HEK293 (cell line): ENCODE measurements at regions not wholly inside any gene's neighbourhood (a gene's known extent, or its start where the extent isn't known, plus 50 kb on each side); places are given as distances from the start of the nearest gene placed in this dataset.

Experiments
- CTCF ChIP-seq: fragments of 450-650 bp; formaldehyde crosslinking; IDR thresholded peaks from 2 replicates; pipeline ENCODE4 v1.5.1; 2016; ENCODE audit warnings: missing biosample characterization, missing genetic modification characterization
- ZBTB1 ChIP-seq: fragments of 450-650 bp; formaldehyde crosslinking; IDR thresholded peaks from 2 replicates; pipeline ENCODE4 v1.5.1; 2016; ENCODE audit warnings: missing biosample characterization, missing genetic modification characterization
- ZNF423 ChIP-seq: fragments of 450-650 bp; formaldehyde crosslinking; IDR thresholded peaks from 2 replicates; pipeline ENCODE4 v1.5.1; 2016; ENCODE audit warnings: missing biosample characterization, missing genetic modification characterization
- ZNF48 ChIP-seq: fragments of 450-650 bp; formaldehyde crosslinking; IDR thresholded peaks from 2 replicates; pipeline ENCODE4 v1.5.1; 2016; ENCODE audit warnings: missing biosample characterization, missing genetic modification characterization

GRCh38 chr3:33921608-33922007, 123.2 kb downstream of the PDCD6IP start:
- TF ChIP-seq ZNF48 (tag by site-specific recombination), result no peak
- no peak for TF ChIP-seq CTCF (tag by site-specific recombination)
- TF ChIP-seq ZBTB1, result no peak
- no peak for TF ChIP-seq ZNF423 (tag by site-specific recombination)
